ENCODE measurements at regions not wholly inside any gene's neighbourhood (a gene's known extent, or its start where the extent isn't known, plus 50 kb on each side); places are given as distances from the start of the nearest gene placed in this dataset.
"Not testable (repeated sequence)": the region's sequence is repeated elsewhere in the genome, so short reads cannot be mapped to it uniquely, and the experiment has no call there.

DNA sequence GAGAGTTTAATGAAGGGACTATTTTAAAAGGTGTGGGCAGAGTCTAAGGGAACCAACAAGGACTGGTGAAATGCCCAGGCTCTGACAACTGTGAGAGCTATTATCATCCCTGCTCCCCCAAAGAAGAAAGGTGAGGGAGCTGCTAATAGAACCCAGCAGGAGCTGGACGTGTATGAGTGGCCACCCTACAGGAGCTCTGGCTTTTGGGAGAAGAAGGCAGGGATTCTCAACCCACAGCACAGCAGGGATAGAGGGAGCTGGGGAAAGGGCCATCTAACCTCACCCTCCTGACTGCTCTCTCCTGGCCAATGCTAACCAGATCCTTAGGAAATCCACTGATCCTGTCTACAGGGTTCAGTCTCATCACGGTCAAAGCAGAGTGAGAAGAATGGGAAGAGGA is 57.1 kb downstream of the GRIN2B start:
- no peak for DNase-seq (ENCODE audit: low read depth)

DNA sequence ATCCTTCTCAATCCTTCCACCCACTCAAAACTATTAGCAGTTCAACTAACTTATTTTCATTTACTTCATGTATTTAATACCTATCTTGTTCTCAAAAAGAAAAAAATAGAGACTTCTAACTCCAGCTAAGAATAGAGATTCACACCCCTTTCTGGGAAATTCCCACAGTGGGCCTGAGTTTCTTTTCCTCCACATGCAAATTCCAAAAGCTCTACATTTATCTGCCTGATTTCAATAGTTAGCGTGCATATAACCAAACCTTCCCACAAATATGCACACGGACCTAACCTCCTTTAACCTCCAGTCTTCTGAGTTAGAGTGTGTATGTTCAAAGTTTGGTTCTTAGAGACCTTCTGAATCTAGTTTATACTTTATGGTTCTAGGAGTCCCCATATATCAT is 62.5 kb downstream of the GRIN2B start:
- no peak for DNase-seq (ENCODE audit: low read depth)

DNA sequence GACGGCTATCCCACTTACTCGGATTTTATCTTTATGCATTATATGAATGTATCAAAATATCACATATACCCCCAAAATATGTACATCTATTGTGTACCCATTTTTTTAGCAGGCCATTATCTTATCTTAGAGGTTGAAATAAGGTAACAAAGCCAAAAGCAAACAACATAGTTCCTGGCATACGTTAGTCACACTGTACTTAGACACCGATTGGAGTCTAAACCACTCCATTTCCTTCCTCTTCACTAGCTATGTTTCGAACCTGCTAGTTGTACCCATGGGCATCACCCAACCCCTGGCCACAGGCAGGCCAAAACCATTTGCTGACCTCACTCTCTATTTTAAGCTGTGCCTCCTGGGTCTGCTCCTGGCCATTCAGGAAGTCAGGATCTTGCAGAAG is 66.3 kb downstream of the GRIN2B start:
- no peak for DNase-seq (ENCODE audit: low read depth)

DNA sequence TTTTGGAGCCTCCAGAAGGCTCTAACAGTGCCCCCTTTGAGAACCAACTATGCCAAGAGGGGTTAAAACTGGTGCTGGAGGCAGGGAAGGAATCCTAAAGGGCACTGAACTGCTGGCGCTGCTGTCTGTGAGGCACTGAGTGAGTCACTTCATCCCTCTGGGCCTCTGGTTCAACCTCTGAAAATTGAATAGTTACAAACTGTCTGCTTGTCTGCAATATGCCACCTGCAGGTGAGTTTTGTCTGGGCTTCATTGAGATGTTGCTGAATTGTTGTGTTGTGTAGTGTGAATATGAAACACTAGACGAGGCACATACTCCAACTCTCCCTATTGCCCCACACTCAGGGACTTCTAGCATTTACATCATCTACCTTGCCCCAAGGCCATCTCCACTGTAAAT is 68.0 kb downstream of the GRIN2B start:
- no peak for DNase-seq (ENCODE audit: low read depth)

DNA sequence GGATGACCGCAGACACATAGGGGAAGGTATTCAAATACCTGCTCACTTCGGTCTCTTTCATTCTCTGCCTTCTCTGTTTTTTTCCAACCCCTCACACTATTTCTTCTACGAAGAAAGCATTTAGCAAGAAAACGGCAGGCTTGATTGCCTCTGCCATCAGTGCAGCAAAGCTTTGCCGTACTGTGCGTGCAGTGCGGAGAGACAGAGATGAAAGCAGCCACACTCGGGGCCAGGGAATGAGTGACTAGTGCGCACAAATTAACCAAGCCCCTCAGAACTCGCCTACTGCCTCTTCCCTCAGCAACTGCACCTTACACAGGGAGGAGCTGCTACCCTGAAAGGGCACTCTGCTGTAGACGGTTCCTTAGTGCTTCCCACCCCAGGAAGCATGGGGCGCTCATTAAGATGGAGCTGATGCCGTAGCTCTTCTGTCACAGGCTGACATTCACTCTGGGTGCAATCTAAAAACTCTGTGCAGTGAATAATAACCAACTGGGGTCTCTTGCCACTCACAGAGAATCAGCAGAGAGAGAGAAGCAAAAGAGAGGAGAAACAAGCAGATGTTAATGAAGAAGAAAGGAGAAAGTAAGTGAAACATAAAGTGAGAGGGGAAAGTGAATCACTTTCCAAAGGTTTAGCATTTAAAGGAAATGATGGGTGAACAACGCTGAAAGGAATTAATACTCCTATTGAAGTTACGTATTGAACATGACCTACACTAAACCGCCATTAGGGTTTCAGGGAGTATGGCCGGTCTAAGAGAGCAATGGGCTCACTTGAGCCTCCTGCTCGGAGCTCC is 69.4 kb downstream of the GRIN2B start:
- DNase-seq (ENCODE audit: low read depth), result no peak

DNA sequence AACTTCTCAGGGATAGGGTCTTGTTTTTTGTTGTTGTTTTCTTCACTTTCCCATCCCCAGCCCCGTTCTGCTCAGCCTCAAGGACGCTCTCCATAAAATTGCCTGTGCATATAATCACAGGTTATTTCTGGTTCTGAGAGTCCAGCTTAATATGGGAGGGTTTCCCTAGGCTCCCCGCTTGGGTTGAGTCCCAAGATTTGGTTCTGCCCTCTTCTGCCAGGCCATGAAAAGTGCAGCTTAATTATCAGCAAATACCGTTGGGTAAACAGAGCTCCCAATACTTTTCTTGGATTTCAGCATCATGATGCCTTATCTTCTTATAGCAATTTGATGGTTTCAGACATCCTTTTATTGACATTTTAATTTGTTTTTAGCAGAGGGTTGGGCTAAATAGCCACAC is 75.6 kb downstream of the GRIN2B start:
- no peak for DNase-seq (ENCODE audit: low read depth)

DNA sequence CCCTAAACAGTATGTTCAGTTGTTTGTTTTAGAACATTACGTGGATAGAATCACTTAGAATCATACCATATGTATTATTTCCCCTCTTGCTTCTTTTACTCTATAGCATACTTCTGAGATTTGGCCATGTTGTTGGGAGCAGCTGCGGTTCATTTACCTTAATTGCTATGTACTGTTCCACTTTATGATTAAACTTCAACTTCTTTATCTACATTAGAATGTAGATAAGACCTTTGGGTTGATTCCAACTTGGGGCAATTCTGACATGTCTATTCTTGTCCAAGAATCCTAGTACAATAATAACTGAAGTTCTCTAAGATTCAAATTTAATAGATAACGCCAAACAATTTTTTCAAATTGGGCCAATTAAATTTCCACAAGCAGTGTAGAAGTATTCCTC is 80.7 kb downstream of the GRIN2B start:
- DNase-seq (ENCODE audit: low read depth), result no peak

DNA sequence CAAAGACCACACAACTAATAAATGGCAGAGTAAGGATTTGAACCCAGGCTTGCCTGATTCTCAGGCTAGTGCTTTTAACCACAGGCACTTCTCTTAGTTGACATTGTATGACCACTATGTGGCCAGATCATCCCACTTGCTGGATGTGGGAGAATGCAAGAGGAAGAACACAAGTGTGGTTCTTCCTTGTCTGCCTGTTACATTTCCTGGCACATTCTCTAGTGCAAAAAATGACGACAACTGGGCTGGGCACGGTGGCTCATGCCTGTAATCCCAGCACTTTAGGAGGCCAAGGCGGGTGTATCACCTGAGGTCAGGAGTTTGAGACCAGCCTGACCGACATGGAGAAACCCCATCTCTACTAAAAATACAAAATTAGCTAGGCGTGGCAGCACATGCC is 83.0 kb downstream of the GRIN2B start:
- DNase-seq (ENCODE audit: low read depth), result not testable (repeated sequence)

DNA sequence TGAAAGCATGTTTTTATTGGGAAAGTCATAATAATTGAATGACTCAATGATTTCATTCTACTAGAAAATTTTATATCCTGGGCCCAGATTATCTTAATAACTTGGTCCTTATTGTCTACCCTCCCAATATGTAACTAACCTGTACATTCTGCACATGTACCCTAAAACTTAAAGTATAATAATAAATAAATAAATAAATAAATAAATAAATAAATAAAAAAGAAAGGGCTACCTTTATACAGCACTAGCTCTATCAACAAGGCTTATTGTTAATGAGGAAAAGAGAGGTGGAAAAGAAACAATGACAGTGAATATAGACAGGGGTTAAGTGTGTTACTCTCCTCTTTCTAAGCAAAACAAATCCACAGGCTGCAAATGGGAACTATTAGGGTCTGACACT is 83.6 kb downstream of the GRIN2B start:
- DNase-seq (ENCODE audit: low read depth), result no peak

DNA sequence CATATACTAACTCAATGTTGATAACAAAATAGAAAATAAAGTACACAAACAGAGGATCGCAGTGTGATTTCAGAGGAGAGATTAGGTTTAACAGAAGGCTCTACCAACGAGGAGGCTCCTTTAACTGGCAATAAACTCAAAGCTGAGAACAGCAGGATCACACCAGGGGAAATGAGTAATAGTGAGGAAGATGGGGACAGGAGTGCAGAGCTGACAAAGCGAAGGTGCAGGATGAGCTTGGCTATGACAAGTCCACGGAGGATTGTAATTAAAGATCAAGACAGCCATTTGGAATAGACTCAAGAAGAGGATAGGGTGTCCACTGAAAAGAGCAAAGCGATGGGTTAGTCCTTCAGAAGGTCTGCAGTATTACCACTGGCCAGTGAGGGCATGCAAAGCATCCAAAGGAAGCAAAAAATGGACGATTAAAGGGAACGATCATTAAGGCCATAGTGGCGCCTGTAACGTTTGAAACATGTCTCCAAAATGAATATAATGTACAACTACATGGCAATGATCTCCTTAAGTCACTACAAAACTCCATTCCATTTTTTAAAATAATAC is 85.3 kb downstream of the GRIN2B start:
- no peak for DNase-seq (ENCODE audit: low read depth)

DNA sequence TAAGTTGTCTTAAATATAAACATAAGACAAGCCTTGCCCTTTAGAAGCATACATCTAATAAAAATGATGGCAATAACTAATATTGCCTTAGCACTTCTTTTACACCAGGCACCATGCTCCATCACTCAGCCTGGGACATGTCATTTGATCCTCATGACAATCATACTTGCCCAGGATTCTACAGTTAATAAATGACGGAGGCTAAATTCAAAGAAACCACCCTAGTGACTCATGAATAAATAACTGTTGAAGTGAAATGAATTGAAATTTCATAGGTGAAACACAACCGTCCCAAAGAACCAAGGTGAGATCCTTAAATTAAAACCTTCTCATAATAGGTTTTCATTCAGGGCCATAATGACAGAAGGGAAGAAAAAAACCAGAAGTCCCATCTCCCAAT is 89.5 kb downstream of the GRIN2B start:
- no peak for DNase-seq (ENCODE audit: low read depth)

DNA sequence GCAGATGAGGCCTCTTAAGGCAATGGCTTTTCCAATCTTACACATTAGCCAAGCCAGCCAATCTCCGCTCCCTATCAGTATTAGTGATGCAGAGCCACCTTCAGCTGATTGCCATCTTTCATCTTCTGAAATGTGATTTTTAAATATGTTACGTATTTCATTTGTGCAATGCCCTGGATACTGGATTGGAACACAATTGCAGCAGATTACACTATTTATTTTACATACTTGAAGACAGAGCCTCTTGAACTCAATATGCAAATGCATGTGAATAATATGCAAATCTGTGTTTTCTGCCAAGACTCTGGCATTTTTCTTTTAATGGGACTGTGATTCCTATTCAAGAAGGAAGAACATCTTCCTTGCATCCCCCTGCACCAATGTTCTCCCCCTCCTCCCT is 90.5 kb downstream of the GRIN2B start:
- DNase-seq (ENCODE audit: low read depth), result no peak

DNA sequence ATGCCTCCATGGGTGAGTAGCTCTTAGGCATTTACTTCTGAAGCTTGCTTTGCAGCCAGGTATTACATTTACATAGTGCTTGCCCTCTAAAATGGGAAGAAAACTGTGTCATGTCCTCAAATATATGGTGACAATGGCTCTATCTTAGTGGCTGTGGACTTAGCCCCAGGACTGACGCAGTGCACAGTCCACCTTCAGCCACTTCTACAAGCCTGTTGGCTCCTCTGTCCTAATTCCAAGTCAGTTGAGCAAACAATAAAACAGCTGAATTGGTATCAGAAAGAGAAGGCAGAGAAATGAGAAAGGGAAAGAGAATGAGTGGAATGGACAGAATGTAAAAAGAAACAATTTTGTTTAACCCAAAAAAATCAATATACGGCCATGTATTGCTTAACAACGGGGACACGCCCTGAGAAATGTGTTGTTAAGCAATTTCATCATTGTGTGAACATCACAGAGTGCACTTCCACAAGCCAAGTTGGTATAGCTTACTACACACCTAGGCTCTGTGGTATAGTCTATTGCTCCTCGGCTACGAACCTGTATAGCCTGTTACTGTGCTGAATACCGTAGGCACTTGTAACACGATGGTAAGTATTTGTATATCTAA is 93.5 kb downstream of the GRIN2B start:
- no peak for DNase-seq (ENCODE audit: low read depth)

DNA sequence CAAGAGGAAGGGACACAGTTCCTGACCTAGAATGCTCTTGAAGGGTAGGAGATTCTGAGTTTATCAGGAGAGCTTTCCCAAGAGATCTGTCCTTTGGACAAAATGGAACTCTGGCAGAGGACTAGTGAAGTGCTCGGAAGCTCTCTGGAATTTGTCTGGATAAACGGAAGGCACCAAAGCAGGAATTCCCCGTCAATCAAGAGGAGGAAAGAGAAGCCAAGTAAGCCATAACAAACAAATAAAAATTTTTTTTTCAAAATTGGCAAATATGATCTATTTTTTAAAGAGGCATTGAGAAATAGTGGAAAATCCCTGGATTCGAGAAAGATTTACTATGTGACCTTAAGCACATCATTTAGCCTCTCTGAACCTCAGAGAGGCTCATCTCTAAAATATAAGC is 99.2 kb downstream of the GRIN2B start:
- DNase-seq (ENCODE audit: low read depth), result no peak

DNA sequence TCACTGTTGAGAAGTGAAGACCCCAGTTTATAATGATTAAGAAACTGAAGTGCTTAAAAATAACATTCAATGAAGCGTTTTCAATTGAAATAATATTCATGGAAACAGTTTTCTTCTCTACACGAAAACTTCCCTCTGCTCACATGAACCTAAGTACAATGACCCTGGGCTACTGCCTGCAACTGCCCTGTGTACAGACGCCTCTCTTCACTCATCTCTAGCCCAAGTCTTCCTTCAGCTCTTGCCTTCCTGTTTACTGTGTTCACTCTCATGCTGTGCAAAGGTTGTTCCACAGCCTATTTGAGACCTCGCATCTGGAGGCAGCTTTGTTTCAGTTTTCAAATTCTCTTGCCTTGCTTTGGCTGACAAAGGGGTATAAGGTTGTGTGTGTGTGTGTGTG is 100.8 kb downstream of the GRIN2B start:
- DNase-seq (ENCODE audit: low read depth), result no peak

DNA sequence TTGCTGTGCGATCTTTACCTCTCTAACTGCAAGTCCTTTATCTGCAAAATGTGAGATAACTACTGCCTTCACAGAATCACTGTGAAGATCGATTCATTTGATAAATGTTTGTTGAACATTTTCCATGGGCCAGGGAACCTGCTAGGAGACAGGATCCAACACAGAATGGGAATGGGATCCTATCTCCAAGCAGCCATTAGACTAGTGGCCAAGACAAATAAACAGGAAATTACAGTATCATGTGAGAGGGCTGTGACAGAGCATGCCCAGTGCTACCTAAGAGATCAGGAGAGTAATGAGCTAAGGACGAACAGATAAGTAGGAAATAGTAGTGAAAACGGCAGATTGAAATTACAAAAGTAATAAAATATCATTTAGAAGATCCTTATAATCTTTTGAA is 105.7 kb downstream of the GRIN2B start:
- no peak for DNase-seq (ENCODE audit: low read depth)

DNA sequence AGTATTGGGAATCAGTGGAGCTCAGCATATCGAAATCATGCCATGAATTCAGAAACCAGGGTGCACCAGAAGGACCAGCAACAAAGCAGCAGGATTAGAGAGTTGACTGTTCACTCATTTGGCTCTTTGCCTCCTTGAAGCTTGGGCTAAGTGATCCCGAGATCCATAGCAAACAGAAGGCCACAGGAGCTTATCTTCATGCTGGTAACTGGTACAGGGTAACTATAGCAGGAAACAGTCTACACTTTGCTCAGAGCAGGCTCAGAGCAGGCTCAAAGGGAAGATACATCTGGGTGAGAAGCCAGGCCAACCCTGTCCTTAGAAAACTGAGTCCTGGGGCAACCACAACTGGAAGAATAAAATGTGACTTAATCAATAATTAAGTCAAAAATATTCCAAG is 111.1 kb downstream of the GRIN2B start:
- DNase-seq (ENCODE audit: low read depth), result no peak

DNA sequence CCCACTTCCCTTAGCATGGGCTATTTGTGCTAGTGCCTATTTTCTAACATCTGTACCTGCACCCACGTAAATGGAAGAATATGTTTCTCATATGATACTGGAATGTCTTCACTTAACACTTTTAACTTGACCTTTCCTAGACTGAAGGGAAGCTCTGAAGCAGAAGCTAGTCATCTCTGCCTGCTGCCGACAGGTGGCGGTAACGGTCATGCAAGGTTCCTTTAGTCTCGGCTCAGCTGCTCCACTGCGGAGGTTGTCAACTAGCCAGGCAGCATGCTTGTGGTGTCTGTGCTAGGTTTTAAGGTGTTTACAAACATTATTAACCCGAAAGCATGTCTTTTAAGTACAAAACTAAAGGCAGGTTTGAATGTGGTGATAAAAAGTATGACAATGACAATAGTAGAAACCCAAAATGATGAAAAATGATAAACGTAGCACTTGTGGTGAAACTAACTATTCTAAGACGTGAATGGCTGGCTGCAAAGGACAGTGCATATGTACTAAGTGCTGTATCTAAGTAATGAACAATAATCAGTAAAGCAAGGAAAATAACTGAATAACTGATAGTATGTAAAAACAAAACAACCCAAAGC is 117.2 kb downstream of the GRIN2B start:
- no peak for DNase-seq (ENCODE audit: low read depth)

DNA sequence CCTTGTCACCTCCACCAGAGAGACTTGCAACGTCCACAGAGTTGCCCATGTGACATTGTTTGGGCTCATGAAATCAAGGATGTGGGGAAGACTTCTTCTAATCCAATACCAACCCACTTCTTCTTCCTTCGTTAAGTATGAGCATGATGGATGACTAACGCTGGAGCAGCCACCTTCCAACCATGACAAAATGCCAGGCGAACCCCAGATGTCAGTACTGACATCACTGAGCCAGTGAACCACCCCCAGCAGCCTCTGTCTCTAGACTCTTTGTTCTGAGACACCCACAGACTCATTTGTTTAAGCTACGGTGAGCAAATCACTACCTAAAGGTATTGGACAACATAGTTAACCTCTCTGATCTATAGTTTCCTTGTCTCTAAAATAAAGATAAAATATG is 123.7 kb downstream of the GRIN2B start:
- DNase-seq (ENCODE audit: low read depth), result no peak

DNA sequence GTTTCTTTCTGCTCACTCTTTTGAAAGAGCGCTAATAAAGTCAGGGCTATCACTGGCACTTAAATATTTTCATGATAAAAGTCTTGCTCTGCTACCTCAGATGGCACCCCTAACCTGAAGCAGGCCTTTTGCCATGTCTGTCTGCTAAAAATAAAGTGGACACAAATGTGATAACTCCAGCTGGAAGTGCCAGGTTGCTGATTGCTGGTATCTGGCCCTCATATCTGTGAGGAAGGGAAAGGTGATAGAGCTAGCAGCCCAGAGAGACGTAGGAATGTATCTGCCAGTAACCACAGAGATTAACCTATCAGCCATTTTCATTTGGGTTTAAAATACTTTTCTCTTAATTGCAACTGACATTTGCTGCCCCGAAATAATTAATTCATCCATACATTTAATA is 127.9 kb downstream of the GRIN2B start:
- no peak for DNase-seq (ENCODE audit: low read depth)

DNA sequence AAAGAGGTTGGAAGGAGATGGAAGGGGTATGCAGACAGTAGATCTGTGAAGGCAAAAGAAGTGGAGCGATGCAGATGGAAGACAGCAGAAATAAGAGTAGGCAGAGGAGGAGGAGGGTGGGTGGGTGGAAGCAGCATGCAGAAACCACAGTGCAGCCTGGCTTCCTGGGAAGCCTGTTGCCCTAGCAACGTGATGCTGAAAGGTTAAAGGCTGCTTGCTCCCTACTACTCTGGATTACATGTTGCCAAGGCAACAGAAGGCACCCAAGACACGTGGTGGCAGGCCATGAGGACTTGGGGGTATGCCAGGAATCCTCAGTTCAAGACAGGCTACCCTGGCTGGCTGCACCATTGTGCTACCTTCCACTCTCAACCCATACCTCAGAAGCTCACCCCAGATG is 129.6 kb downstream of the GRIN2B start:
- DNase-seq (ENCODE audit: low read depth), result no peak

DNA sequence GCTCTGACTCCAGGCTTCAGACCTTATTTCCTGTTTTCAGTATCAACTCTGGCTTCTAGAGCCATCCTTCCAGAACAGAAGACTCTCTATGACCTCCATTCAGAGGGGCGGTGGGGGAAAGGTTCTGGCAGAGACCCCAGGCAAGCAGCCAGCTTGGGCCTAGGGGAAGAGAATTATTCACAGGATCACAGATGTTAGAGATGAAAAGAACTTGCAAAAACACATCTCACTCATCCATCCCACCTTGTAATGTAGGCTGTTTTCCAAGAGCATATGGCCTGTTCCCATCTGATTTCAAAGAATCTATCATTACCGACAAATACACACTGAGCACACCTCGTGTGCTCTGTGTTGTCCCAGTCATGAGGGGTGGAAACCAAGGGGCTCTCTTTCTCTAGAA is 131.9 kb downstream of the GRIN2B start:
- DNase-seq (ENCODE audit: low read depth), result no peak

DNA sequence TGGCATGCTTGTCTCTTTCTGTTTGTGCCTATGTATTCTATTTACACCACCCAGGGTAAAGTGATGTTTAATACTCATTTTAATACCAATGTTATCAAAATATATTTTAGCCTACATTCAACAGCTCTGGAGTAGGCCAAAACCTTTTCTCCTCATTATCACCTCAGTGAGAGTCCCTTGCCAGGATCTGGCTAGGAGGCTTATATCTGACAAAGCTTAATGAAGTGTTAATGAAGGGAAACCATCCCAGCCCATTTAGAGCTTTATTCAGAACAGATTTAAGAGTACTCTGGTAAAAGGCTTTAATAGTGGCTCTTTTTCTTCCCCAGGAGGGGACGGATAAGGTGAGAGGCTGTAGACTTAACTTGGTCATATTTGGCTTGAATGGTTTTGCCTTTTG is 137.6 kb downstream of the GRIN2B start:
- DNase-seq (ENCODE audit: low read depth), result no peak

All from activated T-helper 9 cell treated with anti-CD3 and anti-CD28 coated beads, Interleukin-2, amount 50 U/mL, for 16 hours (primary cell).